Islet of Langerhans (tissue), 1 donor: ENCODE measurements at regions not wholly inside any gene's neighbourhood (a gene's known extent, or its start where the extent isn't known, plus 50 kb on each side); places are given as distances from the start of the nearest gene placed in this dataset.

Experiments used
- FAIRE-seq: peaks from one replicate; lab custom pipeline; 2011; peaks lifted over from hg19 to GRCh38; lab: Jason Lieb, UNC

DNA sequence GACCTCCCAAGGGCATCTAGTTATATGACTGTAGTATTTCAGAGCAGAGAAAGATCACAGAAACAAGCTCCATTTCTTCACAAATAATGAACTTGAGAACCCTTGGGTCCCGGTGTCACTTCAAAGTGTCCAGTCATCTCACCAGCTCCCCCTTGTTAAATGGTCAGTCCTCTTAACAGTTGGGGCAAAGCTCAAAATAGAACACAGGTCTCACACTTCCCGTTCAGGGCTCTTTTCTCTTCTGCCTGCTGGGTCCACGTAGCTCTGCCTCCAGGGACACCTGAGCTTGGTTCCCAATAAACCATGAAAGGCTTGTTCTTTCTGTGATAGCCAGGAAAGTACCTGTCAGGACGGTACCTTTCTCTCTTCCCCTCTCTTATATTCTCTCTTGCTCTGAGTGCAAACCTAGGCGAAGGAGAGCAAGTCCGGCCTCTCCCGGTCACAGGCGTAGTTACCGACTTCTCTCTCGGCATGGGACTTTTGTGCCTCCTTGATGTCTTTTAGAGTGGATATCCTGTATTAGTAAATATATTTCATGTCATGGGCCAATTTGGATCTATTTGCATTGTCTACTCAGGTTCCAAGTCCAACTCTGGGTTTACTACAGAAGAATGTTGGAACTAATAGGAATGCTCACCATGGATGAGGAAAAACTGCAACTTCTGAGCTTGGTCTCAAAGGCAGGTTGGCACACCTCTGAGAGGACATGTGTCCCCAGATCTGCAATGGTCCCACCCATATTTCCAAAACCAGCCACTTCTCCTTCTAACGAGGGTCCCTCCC is 118.8 kb upstream of the PARP11 start:
- no peak for FAIRE-seq

DNA sequence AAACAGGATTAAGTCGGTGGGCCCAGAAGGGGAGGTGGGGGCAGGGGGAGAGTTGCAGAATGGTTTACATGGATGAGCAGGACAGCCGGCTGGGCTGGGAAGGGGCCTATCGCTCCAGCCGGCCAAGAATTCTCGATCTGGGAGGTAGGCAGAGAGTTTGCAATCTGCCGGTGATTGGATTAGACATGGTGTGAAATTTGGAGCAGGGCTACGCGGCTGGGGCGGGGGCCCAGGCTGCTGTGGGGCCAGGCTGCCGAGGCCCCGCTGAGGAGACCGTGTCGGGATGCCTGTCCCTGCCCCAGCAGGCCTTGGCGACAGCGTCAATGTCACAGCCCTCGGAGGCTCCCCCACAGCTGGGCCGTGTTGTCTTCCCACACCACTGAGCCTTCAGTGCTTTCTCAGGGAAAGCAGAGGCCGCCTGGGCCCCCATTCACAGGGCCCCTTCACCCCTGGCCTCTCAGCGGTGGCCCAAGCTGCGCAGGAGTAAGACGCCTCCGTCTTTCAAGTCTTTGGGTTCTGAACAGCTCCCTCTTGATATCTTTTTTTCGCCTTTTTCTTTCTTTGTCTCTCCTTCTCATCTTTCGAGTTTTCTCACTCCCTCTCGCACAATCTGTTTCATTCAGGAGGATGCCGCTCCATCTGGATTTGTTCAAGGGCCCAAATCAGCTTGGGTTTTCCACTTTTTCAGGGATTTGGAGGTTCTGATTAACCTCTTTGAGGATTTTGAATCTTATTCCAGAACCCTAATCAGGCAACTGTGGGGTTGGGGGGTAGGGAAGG is 117.5 kb upstream of the PARP11 start:
- FAIRE-seq: no peak

DNA sequence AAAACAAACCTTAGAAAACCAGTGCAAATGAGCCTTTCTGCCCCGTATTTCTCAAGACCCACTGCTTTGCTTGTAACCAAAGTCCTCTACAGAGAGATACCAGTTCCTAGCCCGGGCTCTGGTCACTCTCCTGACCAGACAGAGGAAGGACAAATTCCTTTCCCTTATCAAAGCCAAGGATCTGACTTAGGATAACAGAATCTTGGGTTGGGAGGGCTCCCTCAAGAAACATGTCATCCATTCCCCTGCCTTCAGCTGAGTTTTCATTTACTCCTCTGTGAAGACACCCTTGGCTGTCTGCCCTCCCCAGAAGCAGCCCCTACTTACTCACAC is 116.0 kb upstream of the PARP11 start:
- no peak for FAIRE-seq

DNA sequence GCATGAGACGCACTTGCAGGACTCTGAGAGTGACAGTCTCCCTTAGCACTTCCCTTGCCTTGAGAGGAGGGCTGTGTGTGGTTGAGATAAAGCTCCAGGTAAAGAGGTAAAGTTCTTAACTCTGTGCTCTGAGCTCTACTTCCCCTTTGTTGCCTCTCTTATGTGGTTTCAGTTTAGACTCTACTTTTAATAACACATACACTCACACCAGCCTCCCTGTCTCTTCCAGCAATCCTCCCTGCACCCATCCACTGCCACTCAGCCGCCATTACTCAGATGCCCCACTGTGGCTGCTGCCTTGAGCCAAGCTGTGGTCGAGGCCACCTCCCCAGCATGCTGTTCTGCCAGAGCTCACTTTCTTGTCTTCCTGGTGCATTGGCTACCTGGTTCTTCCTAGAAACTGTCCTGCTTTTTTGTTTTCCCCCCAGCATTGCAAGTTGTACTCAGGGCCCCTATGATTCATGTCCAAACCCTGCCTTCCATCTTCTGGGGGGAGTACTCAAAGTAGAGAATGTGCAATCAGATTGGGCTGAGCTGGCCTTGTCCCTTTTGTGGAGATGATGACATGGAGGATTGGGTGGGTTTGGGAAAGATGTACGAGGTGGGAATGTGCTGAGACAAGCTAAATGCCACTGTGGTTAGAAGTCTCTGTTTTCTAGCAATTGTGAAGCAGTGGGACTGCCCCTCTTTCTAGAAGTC is 115.5 kb upstream of the PARP11 start:
- no peak for FAIRE-seq

DNA sequence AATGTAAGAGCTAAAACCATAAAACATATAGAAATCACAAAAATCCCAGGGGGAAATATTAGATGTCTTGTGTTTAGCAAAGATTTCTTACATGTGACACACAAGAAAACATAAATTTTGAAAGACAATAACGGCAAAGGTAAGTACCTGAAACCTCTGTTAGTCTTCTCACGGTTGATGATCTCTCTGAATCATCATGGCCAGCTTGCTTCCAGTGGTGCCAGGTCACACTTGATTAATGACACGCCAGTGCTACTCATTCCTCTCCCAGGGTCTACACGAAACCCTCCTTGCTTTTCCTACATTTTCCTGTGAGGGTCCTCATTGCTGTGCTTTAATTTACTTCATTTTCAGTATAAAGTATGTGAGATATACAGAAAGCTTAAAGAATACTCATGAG is 114.4 kb upstream of the PARP11 start:
- no peak for FAIRE-seq

DNA sequence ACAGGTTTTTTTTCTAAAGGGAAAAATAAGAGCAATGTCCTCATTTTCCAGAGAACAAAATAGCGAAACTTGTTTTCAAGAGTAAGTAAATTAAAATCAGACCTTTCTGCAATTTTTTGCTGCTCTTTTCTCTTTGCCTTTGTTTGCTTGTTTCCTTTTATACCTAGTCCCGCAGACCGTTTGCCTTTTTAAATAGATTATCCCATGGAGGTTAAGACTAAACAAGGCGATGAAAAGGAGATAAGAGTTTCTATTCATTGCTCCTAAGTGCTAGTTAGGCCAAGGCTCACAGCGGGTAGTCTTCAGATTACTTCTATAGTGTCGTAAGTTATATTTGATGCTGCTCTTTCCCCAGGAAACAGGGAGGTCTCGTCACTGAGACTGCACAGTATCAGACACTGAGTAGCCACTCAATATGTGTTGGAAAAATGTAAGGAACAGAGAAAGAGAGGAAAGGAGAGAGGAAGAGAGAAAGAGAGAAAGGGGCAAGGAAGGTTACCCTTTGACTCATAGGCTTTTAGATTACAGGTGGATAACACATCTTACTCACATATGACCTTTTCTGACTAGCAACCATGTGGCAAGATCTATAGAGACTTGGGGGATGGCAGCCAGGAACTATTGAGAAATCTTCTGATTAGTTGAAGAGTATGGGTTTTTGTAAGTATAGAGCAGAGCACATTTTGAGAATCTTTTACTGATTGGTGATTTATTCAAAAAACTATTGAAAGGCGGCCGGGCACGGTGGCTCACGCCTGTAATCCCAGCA is 107.5 kb upstream of the PARP11 start:
- no peak for FAIRE-seq

DNA sequence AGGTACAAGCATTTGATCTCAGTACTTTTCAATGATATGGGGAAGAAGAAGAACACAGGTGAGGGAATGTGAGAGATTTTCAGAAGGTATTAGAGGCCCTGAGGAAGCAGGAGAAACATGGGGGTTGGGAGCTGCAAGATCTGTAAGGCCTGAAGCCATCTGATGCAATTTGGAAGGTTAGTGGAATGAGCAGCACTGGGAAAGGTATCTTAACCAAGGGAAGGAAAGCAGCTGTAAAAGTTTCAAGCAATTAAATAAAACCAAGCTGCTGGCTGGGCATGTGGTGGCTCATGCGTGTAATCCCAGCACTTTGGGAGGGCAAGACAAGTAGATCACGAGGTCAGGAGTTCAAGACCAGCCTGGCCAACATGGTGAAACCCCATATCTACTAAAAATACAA is 104.4 kb upstream of the PARP11 start:
- no peak for FAIRE-seq

DNA sequence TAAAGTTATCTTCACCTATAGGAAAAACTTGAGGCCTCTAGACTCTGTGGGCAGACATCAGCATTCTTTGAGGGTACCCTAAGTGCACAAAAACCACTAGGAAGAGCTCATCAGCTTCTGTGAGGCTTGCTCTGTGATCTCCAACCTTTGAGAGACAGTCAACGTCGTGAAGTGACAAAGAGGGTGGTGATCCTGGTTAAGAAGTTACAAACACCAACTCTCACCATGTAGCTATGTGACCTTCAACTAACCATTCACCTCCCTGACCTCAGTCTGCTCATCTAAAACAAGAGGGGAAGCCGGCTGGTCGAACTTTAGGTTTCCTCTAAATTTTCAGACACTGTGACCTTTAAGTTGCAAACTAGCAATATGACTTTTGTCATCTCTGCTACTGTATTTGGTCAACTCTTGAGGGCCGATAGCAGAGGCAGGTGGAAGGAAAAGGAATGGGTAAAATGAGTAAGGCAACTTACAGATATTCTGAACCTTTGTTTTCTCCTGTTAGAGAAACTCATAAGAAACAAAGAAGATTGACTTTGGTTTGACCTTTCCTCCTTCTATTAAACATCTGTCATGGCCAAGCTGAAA is 103.2 kb upstream of the PARP11 start:
- no peak for FAIRE-seq

DNA sequence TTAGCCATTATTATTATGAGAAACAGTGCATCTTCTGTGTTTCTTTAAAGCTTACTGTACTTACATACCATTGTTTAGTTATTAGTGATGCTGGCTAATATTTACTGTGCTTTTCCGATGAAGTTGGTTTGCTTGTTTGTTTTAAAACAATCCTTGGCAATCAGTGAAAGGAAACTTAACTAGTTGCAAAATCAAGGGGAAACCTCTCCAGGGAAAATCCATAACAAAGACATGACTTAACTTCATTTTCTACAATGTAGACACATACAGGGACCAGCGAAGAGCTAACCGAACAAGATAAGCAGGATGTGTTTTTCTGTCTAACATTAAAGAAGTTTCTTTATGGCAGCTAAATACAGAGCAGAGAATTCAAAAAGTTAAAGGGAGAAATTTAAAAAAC is 102.5 kb upstream of the PARP11 start:
- FAIRE-seq: no peak

DNA sequence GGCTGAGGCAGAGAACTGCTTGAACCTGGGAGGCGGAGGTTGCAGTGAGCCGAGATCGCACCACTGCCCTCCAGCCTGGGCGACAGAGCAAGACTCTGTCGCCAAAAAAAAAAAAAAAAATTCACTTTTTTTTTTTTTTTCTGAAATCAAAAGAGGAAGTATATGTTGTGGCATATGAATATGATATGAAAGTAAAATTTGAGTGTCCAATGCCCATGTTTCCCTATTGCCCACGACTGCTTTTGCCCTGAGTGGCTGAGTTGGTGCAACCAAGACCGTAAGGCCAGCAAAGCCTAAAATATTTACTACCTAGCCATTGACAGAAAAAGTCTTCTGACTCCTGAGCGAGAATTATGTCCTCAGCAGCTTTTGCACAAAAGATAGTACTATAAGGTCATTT is 101.7 kb upstream of the PARP11 start:
- FAIRE-seq: no peak

DNA sequence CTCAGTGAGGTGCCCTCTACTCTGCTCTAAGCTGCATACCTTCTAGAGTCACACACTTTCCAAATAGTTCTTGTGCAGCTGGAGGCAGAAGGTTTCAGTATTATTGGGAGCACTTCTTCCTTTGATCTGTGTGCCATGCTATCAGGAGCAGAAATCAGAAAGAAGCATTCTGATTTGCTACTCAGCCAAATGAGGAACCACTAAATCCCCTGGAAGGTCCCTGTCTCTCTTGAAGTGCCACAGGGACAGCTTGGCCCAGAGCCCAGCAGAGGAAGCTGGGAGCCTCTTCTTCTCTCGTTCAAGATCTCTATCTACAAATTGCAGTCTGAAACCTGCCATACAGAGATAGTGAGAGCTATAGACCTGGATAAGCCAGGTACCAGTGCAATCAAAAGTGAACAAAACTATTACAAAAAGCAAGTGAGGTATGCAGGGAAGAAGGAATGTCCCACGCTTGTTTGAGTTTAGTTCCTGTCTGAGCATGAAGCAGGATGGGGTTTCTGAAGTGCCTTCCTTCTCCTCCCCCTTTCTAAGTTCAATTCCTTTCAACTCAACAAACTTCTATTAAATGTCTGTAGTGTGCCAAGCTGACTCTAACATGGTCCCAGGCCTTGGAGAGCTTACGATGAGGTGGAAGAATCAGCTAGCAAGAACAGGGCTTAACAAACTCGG is 100.9 kb upstream of the PARP11 start:
- no peak for FAIRE-seq

DNA sequence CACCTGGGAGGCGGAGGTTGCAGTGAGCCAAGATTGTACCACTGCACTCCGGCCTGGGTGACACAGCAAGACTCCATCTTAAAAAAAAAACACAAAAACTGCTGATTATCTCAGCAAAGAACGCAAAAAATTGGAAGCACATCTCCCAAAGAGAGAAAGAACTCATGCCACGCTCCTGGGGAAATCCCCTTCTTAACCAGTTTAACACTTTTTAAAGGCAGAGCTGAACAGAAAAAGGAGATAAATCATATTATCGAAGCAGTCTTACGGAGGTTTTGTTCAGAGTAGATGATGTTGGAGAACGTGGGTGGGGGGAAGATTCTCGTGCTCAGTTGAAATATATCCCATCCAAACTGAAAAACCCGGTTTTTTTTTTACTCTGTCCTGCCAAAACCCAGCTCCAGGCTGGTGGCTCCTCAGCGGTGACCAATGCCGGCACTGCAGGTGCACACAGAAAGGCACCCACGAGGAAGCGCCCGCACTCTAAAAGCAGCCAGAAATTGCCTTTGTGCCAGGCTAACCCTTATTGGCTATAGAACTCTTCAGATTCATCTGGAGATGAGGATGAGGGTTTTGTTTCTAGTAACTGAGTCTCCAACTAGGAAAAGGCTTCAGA is 100.2 kb upstream of the PARP11 start:
- no peak for FAIRE-seq

DNA sequence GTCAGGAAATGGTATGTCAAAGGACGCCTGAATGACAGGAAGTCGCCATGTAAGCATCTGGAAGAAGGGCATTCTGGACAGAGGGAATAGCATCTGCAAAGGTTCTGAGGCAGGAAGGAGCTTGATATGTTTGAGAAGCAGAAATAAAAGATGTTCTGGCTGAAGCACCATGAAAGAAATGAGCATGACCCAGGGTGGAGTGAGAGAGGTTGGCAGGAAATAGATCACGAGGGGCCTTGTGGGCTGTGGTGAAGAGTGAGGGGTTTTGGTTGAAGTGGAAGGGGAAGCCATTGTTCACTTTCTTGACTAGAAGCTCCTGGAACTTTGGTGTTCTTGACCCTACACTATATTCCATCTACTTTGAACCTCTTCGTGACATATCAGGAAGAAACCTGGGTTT is 99.4 kb upstream of the PARP11 start:
- no peak for FAIRE-seq

DNA sequence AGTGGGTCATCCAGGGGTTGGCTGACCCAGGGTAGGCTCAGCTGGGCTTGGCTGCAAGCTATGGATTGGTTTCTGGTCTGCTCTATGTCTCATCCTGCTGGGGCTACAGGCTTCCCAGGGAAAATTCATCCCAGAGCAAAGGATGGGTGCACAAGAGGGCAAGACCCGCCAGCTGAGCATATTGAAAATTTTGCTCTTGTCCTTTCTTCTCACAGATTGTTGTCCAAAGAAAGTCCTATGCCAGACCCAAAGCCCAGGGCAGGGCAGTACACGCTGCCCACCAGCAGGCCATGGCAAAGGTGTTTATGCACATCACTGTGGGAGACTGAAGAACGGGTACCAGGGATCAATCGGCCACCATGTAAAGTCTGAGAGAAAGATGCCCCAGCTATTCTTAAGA is 95.3 kb upstream of the PARP11 start:
- FAIRE-seq: no peak

DNA sequence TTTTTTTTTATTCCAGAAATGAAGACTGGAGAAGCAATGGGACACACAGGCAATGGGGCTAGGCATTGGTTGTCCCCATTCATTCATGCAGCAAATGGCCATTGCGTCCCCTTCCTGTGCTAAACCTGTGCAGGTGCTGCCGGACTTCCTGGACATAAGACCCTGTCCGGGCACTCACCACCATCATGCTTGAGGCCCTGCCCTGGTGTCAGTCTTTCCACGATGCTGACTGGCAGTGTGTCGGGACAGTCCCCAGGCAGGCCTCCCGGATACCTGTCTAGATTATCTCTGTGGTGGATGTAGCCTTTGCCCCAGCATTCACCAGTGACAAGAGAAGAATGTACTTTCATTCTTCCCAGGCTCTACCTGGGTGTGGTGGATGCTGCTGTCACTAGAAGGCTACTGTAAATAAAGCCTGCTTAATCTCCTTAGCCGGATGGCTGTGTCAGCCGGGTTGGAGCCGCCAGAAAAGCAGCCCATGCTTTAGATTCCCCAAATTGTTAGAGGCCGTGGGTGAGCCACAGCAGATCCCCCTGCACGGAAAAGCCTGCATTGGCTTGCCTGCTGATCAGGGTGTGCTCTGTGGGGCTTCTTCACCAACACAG is 94.5 kb upstream of the PARP11 start:
- no peak for FAIRE-seq

DNA sequence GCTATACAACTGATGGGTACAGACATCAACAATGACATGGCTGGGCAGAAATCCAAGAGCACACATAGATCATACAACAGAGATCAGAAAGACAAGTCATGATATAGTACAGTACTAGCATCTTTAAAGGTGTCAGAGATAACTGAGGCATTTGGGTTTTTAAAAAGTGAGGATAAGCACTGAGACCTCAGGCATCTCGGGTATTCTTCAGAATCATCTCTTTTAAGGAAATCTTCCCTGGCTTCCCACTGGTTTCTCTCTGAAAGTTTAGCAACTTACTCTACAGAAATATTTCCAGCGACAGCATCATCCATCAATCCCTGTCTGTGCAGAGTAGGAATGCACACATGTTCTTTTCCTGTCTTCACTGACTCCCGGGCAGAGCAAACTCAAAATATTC is 93.2 kb upstream of the PARP11 start:
- FAIRE-seq: no peak

DNA sequence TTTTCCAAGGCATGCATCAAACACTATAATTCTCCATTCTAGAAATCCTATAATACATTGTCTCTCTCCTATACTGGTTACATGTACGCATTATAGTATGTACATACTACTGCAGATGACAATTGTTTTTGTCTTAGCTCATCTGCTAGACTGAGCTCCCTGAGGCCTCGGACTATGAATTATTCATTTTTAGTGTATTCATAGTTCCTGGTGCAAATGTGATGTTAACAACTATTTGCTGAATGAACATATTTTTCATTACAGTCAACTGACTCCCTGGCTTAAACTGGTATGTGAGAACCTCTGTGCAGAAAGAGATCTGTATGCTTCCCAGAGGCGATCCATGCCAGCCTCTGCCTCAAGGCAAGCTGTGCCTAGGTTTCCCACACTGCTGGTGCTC is 91.8 kb upstream of the PARP11 start:
- FAIRE-seq: no peak

DNA sequence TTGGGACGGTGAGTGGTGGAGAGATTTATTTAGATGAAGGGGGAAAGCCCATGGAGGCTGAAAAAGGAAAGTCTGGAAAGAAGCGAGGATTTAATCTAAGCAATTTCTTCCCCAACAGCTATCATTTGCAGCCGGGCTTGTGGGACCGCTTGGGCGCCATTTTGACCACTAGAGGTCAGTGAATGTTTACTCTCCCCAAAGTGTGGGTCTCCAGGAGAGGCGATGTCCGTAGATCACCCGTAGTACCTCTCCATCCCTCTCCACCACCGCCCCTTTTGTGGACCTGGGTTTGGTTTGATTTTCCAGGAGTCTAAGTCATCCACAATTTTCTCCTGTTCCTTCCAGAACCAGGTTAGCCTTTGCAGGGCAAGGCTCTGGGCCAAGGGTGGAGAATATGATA is 91.2 kb upstream of the PARP11 start:
- no peak for FAIRE-seq

DNA sequence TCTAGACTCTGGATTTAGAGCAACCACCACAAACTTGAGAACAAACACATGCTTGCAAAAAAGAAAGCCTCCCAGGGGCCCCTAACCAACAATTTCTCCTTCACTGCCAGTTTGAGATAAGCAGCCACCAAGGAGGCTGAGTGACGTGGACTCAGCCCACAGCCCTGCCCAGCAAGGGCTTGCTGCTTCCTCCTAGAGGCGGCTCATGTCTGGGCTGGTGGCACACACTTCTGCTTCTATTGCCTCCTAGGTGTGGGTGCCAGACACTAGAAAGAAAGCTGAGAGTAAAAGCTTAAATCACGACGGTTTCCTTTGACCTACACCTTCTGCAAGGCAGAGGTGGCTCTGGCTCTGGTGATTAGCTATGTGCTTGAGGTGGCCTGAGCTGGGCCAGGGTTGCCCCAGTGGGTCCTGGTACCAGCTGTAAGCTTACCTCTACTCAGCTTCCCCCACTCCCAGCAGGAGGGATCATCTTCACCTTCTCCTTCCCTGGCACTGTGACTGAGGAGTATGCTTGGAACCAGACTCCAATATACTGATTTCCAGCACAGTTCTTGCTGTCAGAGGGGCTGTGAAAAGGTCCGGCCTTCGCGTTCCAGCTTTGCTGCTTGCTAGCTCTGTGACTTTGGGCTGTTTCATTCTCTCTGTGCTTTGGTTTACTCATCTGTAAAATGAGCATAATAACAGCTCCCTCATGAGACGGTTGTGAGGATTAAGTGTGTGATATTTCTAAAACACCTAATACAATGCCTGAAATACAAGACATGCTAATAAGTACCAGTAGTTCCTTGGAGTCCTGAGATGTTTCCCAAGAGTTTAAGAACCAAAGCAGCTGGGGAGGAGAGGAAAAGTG is 89.7 kb upstream of the PARP11 start:
- FAIRE-seq: no peak

DNA sequence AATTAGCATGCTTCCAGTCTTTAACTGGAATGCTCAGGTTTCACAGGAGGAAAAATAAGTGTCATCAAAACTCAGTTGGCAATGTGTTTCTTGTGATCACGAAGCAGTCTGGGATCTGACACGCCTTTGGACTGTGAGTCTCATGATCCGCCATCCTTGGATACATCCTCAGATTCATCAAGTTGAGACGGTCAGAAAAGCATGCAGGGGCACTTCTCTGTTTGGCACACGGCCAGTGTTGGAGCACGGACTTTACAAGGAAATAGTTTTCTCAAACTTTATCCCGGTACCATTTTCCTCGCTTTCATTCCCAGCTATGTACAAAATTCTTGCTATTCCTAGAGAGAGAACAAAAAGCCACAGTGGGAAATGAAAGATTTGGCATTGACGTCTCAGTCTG is 88.4 kb upstream of the PARP11 start:
- FAIRE-seq: no peak
